Right lobe of liver (tissue), 4 donors: ENCODE measurements at regions not wholly inside any gene's neighbourhood (a gene's known extent, or its start where the extent isn't known, plus 50 kb on each side); places are given as distances from the start of the nearest gene placed in this dataset.

Source experiments
- CTCF ChIP-seq, 4 donors: fragments of 200-600 bp in 3 of 4; fragments of 450-650 bp in 1 of 4; IDR thresholded peaks; one replicate each; pipeline versions ENCODE4 v1.5.1 to v1.8.0; 2016 to 2022; ENCODE audit warnings: antibody characterized with exemption in 4 of 4, mild to moderate bottlenecking in 2 of 4
- POLR2A ChIP-seq: fragments of 450-650 bp; IDR thresholded peaks from one replicate; pipeline ENCODE4 v1.6.1; 2017; ENCODE audit warnings: antibody characterized with exemption, mild to moderate bottlenecking
- donor health status: DM: no; HTN: no; CAD: no.
- donor health status: DM: no; HTN: no; CAD: no.
- donor health status: DM: no; HTN: yes; CAD: no.

GRCh38 chr5:24831989-24832388 lies 187.2 kb upstream of the CDH10 start:
- TF ChIP-seq CTCF (IDR thresholded peaks at IDR 0.05) (no peak), POLR2A (no peak)
